HG02610 (cell line): ENCODE measurements at regions not wholly inside any gene's neighbourhood (a gene's known extent, or its start where the extent isn't known, plus 50 kb on each side); places are given as distances from the start of the nearest gene placed in this dataset.

Experiments used
- ATAC-seq: cut with Tn5 transposase; IDR thresholded peaks from one replicate; pipeline ENCODE4 v1.9.1; 2021; ENCODE audit warnings: mild to moderate bottlenecking, moderate library complexity; ENCODE audit not compliant: unreplicated experiment

GRCh38 chr21:21715266-21715969, 717.2 kb downstream of the NCAM2 start:
- ATAC-seq = no peak

GRCh38 chr21:21722731-21723130, 724.5 kb downstream of the NCAM2 start:
- ATAC-seq = no peak

GRCh38 chr21:21730512-21730911, 732.3 kb downstream of the NCAM2 start:
- ATAC-seq = no peak

DNA sequence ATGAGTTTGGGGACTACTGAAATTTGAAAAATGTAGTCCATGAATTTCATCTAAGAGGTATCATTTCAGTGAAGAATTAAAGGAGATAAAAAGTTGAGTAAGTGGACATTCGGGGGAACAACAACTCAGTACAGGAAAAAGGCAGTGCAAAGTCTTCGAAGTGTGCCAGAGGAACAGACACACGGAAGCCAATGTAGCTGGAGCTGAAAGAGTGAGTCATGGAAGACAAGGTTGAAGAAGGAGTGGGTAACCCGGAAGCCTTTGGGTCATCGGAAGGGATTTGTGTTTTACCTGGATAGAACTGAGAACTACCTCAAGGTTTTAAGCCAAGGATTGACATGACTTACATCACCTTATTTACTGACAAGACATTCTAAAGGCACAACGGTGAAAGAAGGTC, 733.4 kb downstream of the NCAM2 start:
- ATAC-seq = no peak

GRCh38 chr21:21734088-21734487, 735.9 kb downstream of the NCAM2 start:
- ATAC-seq = no peak

DNA sequence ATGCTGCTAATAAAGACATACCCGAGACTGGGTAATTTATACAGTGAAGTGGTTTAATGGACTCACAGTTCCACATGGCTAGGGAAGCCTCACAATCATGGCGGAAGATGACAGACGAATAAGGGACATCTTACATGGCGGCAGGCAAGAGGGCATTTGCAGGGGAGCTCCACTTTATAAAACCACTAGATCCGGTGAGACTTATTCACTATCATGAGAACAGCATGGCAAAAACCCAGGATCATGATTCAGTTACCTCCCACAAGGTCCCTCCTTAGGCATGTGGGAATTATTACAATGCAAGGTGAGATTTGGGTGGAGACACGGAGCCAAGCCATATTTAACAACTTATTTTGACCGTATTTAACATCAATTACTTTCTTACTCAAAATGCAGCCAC, 739.0 kb downstream of the NCAM2 start:
- ATAC-seq = no peak

GRCh38 chr21:21740207-21740606, 742.0 kb downstream of the NCAM2 start:
- ATAC-seq = no peak

GRCh38 chr21:21750124-21750825, 752.1 kb downstream of the NCAM2 start:
- ATAC-seq = no peak

GRCh38 chr21:21751286-21751685, 753.1 kb downstream of the NCAM2 start:
- no peak for ATAC-seq

DNA sequence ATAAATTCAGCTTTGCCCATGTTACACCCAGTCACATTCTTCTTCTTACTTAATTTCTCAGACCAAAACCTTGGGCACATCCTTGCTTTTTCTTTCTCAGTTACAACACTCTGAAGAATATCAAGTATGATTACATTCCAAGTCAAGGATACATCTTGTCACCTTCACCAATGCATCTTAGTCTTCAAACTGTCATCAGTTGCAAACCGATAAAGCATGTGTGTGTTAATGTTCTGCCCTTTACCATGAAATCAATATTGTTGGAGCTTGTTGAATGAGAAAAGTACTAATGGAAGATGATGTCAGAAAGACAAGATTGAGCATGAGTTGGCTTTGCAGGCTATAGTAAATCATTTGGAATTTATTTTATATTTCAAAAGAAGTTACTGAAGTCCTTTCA, 764.6 kb downstream of the NCAM2 start:
- ATAC-seq = no peak

- ATAC-seq = no peak
These were observed 766.1 kb downstream of the NCAM2 start for GRCh38 chr21:21764281-21764680.

- ATAC-seq = no peak
These were observed 769.1 kb downstream of the NCAM2 start for GRCh38 chr21:21767276-21767675.

- ATAC-seq = no peak
These were observed 790.4 kb downstream of the NCAM2 start for GRCh38 chr21:21788591-21788990.

DNA sequence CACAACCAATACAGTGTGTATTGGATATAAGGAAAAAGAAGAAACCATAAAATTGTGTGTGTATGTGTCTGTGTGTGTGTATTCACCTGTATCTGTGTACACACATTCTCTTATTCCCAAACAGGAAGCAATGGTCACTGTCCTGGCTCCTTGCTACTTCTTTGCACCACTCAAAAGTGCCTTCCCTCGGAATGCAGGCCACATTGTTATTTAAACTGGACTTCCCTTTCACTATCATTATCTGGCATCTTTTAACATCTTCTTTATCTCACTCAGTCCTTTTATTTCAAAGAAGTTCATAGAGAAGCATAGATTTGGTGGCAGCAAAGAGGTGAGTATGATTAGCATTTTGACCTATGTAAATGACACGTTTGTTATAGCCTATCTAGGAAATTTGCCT, 803.7 kb downstream of the NCAM2 start:
- no peak for ATAC-seq

GRCh38 chr21:21806711-21807597, 808.7 kb downstream of the NCAM2 start:
- ATAC-seq = no peak

GRCh38 chr21:21807598-21807903, 809.3 kb downstream of the NCAM2 start:
- no peak for ATAC-seq

DNA sequence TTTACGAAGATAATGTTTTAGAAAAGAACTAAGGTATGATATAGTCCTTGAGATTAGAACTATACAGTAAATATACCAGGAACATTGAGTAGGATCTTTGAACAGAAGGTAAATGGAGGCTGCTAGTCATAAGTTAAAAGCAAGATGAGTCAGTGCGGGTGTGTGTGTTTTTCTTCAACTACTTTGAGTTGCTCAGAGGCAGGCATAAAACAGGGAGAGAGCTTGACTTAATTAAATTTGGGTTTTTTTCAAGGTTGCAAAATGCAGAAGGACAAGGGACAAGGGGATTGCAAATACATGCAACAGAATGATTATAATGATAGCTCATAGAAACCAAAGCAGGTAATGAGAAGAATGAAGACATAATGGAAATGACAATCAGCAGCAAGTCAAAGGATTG, 815.1 kb downstream of the NCAM2 start:
- no peak for ATAC-seq

- no peak for ATAC-seq
These were observed 815.7 kb downstream of the NCAM2 start for GRCh38 chr21:21813934-21814333.

GRCh38 chr21:21816778-21817177, 818.6 kb downstream of the NCAM2 start:
- no peak for ATAC-seq

DNA sequence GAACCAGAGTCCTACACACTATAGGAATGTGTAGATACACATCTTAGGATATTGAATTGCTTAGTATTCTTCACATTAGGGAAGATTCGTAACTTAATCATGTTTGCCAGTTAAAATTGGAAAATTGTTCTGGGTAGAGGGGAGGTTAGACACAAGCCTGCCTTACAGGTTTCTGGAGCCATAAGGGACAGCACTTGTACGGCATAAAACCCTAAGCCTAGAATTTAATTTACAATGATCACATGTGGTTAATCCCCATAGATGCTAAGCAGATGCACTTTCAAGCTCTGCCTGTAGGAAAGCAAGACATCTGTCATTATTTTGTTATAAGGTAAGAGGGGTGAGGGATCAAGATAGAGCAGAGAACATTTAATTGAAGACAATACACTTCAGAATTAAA, 820.7 kb downstream of the NCAM2 start:
- ATAC-seq = no peak

- no peak for ATAC-seq
These were observed 829.9 kb downstream of the NCAM2 start for GRCh38 chr21:21828130-21828529.

DNA sequence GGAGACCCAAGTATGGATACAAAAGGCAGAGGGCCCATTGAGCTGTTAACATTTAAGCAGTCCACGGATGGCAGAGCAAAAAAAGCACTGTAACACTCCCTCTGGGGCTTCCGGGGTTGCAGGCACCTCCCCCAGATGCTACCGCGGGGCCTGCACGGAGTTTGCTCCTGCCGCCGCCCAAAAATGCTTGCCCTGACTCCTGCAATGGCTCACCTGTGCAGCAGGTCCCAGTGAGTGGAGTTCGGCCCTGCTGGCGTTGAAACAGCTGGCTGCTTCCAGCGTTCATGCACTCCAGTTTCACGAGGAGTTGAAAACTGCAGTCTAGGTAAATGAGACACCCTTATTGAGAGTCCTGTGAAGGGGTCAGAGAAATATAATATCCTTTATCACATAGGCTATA, 832.8 kb downstream of the NCAM2 start:
- ATAC-seq = no peak
